Mammary epithelial cell (primary cell): ENCODE measurements at regions not wholly inside any gene's neighbourhood (a gene's known extent, or its start where the extent isn't known, plus 50 kb on each side); places are given as distances from the start of the nearest gene placed in this dataset.
"Not testable (repeated sequence)": the region's sequence is repeated elsewhere in the genome, so short reads cannot be mapped to it uniquely, and the experiment has no call there.

Source experiments
- EZH2 ChIP-seq: IDR thresholded peaks from 2 replicates; pipeline ENCODE4 v1.6.1; 2012; ENCODE audit warnings: low read length, inconsistent platforms, borderline replicate concordance
- TF ChIP-seq, protein P1 (sequence below), 2 donors: IDR thresholded peaks in 1 of 2; conservative IDR thresholded peaks in 1 of 2; 2 replicates each; pipeline ENCODE4 v1.5.1; 2011 to 2012; ENCODE audit warnings: inconsistent platforms in 2 of 2, low read length in 2 of 2, mild to moderate bottlenecking in 2 of 2, control low read depth in 1 of 2, low read depth in 1 of 2; ENCODE audit not compliant: insufficient read depth in 1 of 2; ENCODE audit errors: extremely low read depth in 1 of 2

DNA sequence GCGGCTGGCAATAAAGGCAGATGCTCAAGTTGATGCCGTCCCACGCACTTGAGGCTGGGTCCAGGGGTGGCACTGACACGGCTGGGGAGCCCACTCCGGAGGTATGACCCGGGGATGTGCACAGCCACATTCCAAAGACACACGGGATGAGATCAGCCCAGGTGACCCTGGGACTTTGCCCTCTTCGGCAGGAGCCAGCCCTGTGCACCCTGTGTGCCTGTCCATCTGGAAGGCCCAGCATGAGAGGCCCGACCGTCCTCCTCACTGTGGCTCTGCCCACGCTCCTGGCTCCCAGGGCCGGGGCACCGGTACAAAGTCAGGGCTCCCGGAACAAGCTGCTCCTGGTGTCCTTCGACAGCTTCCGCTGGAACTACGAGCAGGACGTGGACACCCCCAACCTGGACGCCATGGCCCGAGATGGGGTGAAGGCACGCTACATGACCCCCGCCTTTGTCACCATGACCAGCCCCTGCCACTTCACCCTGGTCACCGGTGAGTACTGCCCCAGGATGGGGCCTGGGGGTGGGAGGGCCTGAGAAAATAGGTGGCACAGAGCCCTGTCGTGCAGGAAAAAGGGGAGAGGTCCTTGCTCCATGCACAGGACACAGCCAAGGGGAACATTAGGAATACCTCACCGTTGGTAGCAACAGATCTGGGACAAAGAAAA is 309.9 kb downstream of the TP53TG3F start:
- TF ChIP-seq EZH2: not testable (repeated sequence)
- TF ChIP-seq, protein P1, sequence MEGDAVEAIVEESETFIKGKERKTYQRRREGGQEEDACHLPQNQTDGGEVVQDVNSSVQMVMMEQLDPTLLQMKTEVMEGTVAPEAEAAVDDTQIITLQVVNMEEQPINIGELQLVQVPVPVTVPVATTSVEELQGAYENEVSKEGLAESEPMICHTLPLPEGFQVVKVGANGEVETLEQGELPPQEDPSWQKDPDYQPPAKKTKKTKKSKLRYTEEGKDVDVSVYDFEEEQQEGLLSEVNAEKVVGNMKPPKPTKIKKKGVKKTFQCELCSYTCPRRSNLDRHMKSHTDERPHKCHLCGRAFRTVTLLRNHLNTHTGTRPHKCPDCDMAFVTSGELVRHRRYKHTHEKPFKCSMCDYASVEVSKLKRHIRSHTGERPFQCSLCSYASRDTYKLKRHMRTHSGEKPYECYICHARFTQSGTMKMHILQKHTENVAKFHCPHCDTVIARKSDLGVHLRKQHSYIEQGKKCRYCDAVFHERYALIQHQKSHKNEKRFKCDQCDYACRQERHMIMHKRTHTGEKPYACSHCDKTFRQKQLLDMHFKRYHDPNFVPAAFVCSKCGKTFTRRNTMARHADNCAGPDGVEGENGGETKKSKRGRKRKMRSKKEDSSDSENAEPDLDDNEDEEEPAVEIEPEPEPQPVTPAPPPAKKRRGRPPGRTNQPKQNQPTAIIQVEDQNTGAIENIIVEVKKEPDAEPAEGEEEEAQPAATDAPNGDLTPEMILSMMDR (conservative IDR thresholded peaks at IDR 0.05 in 1 of 2, IDR thresholded peaks at IDR 0.05 in 1 of 2; ENCODE audit: extremely low read depth in 1 of 2, insufficient read depth in 1 of 2, low read depth in 1 of 2, low read length in 2 of 2): not testable (repeated sequence)
